ENCODE measurements at regions not wholly inside any gene's neighbourhood (a gene's known extent, or its start where the extent isn't known, plus 50 kb on each side); places are given as distances from the start of the nearest gene placed in this dataset.
A peak's percentile ranks its signal among the peaks of the same experiment; 100 is the strongest.
"Not testable (repeated sequence)": the region's sequence is repeated elsewhere in the genome, so short reads cannot be mapped to it uniquely, and the experiment has no call there.

DNA sequence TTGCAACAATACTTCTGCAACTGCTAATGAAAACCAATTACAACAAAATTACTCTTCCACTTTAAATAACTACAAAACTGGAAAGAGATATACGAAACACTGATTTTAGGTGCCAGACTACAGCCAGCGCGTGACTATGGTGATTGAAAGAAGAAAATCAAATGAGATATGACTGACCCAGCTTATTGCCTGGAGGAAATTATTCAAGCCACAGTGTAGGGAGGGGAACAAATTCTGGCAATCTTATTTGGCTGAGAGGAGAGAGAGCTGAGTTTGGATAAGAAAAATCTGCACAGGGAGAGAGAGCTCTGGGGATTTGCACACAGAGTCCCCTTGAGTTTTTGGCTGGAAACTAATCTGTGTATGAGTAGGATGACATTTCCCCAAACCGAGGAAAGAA, 470.3 kb upstream of the FRG2C start (continued):
- TF ChIP-seq, protein P1, sequence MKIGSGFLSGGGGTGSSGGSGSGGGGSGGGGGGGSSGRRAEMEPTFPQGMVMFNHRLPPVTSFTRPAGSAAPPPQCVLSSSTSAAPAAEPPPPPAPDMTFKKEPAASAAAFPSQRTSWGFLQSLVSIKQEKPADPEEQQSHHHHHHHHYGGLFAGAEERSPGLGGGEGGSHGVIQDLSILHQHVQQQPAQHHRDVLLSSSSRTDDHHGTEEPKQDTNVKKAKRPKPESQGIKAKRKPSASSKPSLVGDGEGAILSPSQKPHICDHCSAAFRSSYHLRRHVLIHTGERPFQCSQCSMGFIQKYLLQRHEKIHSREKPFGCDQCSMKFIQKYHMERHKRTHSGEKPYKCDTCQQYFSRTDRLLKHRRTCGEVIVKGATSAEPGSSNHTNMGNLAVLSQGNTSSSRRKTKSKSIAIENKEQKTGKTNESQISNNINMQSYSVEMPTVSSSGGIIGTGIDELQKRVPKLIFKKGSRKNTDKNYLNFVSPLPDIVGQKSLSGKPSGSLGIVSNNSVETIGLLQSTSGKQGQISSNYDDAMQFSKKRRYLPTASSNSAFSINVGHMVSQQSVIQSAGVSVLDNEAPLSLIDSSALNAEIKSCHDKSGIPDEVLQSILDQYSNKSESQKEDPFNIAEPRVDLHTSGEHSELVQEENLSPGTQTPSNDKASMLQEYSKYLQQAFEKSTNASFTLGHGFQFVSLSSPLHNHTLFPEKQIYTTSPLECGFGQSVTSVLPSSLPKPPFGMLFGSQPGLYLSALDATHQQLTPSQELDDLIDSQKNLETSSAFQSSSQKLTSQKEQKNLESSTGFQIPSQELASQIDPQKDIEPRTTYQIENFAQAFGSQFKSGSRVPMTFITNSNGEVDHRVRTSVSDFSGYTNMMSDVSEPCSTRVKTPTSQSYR (CRISPR knock-in tag; IDR thresholded peaks at IDR 0.05), result no peak
- TF ChIP-seq, protein P2, sequence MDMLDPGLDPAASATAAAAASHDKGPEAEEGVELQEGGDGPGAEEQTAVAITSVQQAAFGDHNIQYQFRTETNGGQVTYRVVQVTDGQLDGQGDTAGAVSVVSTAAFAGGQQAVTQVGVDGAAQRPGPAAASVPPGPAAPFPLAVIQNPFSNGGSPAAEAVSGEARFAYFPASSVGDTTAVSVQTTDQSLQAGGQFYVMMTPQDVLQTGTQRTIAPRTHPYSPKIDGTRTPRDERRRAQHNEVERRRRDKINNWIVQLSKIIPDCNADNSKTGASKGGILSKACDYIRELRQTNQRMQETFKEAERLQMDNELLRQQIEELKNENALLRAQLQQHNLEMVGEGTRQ (CRISPR knock-in tag; IDR thresholded peaks at IDR 0.05), result no peak
- TF ChIP-seq HMGA2 (CRISPR knock-in tag; IDR thresholded peaks at IDR 0.05), result no peak

DNA sequence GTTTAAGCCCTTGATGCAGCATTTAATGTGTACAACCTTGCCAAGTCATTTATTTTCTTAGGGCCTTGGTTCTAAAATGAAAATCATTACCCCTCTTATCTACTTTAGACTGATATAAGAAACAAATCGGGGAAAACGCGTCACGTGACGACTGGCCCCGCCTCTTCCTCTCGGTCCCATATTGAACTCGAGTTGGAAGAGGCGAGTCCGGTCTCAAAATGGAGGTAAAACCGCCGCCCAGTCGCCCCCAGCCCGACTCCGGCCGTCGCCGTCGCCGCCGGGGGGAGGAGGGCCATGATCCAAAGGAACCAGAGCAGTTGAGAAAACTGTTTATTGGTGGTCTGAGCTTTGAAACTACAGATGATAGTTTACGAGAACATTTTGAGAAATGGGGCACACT, 449.8 kb upstream of the FRG2C start:
- H3K27ac Mint-ChIP-seq; POLR2A ChIA-PET; H3K4me3 Mint-ChIP-seq; CTCF ChIA-PET; ATAC-seq; DNase-seq (ENCODE audit: low spot score); H3K27me3 Mint-ChIP-seq (ENCODE audit: low read depth); H3K36me3 Mint-ChIP-seq: not testable (repeated sequence)
- Mint-ChIP-seq H3K4me1 (peaks cover 11% of the 10 kb centered on the region), H3K9me3 (peaks cover 30% of the 10 kb centered on the region)

DNA sequence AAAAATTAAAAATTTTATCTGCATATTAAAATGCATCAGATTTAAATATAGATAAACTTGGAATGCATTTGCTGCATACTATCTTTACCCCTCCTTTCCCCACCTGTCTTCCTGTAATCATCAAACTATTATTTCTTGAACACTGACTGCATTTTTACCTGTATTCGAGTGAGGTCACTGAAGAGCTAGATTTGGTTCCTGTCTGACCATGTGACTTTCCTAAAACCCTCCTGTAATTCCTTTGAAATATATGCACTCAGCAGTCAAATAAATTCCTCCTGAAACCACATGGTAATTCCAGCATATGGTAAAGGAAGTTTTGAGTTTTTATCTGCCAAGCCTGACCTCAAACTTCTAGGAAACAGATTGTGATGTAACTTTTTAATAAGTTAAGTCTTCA, 445.6 kb upstream of the FRG2C start:
- H3K9me3 Mint-ChIP-seq, result peaks cover 14% of the 10 kb centered on the region
- CTCF ChIA-PET, result interaction anchor here (1.2 kb wide), 1 partner anchor 26 kb away, joined by 6 read pairs; no protein-coding TSS in a partner anchor
- H3K36me3 Mint-ChIP-seq, result peaks cover 4% of the 10 kb centered on the region; the same call in 1 of the 2 replicates
- POLR2A ChIA-PET, result no interaction called here
- DNase-seq (ENCODE audit: low spot score) (no peak), ATAC-seq (no peak)
- 0 out of 2 replicates have a peak, but pooled peaks cover 5% of the 10 kb centered on the region for H3K4me1 Mint-ChIP-seq
- H3K4me3 Mint-ChIP-seq, result no peak overlapping the region
- no peak overlapping the region for H3K27ac Mint-ChIP-seq
- H3K27me3 Mint-ChIP-seq (ENCODE audit: low read depth), result no peaks in the 10 kb centered on the region
- no peak for TF ChIP-seq TEAD1 (CRISPR knock-in tag; IDR thresholded peaks at IDR 0.05)
- TF ChIP-seq, protein P2 (CRISPR knock-in tag; IDR thresholded peaks at IDR 0.05), result peak; percentile 52

- Mint-ChIP-seq H3K36me3 (no peaks in the 10 kb centered on the region), H3K4me3 (no peak overlapping the region), H3K9me3 (0 out of 2 replicates have a peak, but pooled peaks cover 4% of the 10 kb centered on the region), H3K4me1 (peaks cover 11% of the 10 kb centered on the region; the same call in 1 of the 2 replicates), H3K27ac (no peak overlapping the region), H3K27me3 (ENCODE audit: low read depth) (no peaks in the 10 kb centered on the region)
- peak; percentile 86 for ATAC-seq
- ChIA-PET CTCF (interaction anchor here (1.2 kb wide), 1 partner anchor 29 kb away, joined by 5 read pairs; no protein-coding TSS in a partner anchor), POLR2A (no interaction called here)
- DNase-seq (ENCODE audit: low spot score), result peak; percentile 14
- TF ChIP-seq IRF2 (CRISPR knock-in tag; IDR thresholded peaks at IDR 0.05; ENCODE audit: borderline replicate concordance, low read depth) (no peak), NR2C2 (CRISPR knock-in tag; IDR thresholded peaks at IDR 0.05) (0 out of 2 replicates have a peak, but pooled peaks have one; percentile 22)
- TF ChIP-seq, protein P3, sequence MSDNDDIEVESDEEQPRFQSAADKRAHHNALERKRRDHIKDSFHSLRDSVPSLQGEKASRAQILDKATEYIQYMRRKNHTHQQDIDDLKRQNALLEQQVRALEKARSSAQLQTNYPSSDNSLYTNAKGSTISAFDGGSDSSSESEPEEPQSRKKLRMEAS (CRISPR knock-in tag; IDR thresholded peaks at IDR 0.05), result no peak
These were observed 443.2 kb upstream of the FRG2C start for GRCh38 chr3:75220932-75221331.

DNA sequence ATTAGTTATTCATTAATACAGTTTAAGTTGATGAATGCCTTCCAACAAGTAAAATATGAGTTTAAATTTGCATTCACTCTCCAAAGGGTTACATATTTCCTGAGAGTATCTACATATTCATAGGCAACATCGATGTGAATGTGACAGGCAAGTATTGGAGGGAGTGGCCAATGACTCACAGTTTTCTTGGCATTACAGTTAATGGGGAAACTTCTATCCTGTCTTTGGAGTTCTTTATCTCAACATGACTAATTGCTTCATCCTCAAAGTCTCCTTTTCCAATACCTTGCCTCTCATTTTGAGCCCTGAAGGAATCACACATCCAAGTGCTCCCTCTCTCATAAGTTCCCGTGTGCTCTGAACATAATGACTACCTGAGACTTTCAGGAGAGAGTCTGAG, 439.7 kb upstream of the FRG2C start:
- Mint-ChIP-seq H3K27ac (no peak overlapping the region), H3K27me3 (ENCODE audit: low read depth) (no peaks in the 10 kb centered on the region; the same call in 1 of the 2 replicates), H3K4me1 (peaks cover 11% of the 10 kb centered on the region; the same call in 1 of the 2 replicates), H3K36me3 (no peaks in the 10 kb centered on the region), H3K9me3 (no peaks in the 10 kb centered on the region), H3K4me3 (no peak overlapping the region)
- no peak for ATAC-seq
- CTCF ChIA-PET, result no interaction called here
- TF ChIP-seq FOXK1 (CRISPR knock-in tag; IDR thresholded peaks at IDR 0.05) (no peak), ZBTB21 (CRISPR knock-in tag; IDR thresholded peaks at IDR 0.05; ENCODE audit: borderline replicate concordance) (no peak), ATF1 (CRISPR knock-in tag; IDR thresholded peaks at IDR 0.05) (no peak), MYBL2 (CRISPR knock-in tag; IDR thresholded peaks at IDR 0.05) (no peak), ELF4 (CRISPR knock-in tag; IDR thresholded peaks at IDR 0.05; ENCODE audit: low read depth) (no peak), ESRRA (CRISPR knock-in tag; IDR thresholded peaks at IDR 0.05; ENCODE audit: borderline replicate concordance) (no peak), SMAD4 (CRISPR knock-in tag; IDR thresholded peaks at IDR 0.05) (no peak), ETV6 (CRISPR knock-in tag; IDR thresholded peaks at IDR 0.05) (no peak), ZNF317 (CRISPR knock-in tag; IDR thresholded peaks at IDR 0.05; ENCODE audit: borderline replicate concordance, low read depth) (no peak), EMX1 (CRISPR knock-in tag; IDR thresholded peaks at IDR 0.05) (no peak), MXD4 (CRISPR knock-in tag; IDR thresholded peaks at IDR 0.05; ENCODE audit: borderline replicate concordance) (no peak)
- TF ChIP-seq, protein P4, sequence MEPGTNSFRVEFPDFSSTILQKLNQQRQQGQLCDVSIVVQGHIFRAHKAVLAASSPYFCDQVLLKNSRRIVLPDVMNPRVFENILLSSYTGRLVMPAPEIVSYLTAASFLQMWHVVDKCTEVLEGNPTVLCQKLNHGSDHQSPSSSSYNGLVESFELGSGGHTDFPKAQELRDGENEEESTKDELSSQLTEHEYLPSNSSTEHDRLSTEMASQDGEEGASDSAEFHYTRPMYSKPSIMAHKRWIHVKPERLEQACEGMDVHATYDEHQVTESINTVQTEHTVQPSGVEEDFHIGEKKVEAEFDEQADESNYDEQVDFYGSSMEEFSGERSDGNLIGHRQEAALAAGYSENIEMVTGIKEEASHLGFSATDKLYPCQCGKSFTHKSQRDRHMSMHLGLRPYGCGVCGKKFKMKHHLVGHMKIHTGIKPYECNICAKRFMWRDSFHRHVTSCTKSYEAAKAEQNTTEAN (CRISPR knock-in tag; IDR thresholded peaks at IDR 0.05), result no peak
- TF ChIP-seq, protein P5, sequence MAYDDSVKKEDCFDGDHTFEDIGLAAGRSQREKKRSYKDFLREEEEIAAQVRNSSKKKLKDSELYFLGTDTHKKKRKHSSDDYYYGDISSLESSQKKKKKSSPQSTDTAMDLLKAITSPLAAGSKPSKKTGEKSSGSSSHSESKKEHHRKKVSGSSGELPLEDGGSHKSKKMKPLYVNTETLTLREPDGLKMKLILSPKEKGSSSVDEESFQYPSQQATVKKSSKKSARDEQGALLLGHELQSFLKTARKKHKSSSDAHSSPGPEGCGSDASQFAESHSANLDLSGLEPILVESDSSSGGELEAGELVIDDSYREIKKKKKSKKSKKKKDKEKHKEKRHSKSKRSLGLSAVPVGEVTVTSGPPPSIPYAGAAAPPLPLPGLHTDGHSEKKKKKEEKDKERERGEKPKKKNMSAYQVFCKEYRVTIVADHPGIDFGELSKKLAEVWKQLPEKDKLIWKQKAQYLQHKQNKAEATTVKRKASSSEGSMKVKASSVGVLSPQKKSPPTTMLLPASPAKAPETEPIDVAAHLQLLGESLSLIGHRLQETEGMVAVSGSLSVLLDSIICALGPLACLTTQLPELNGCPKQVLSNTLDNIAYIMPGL (CRISPR knock-in tag; IDR thresholded peaks at IDR 0.05), result no peak
- DNase-seq (ENCODE audit: low spot score), result no peak
- POLR2A ChIA-PET, result no interaction called here

Data from WTC11 (cell line).